ENCODE measurements at regions not wholly inside any gene's neighbourhood (a gene's known extent, or its start where the extent isn't known, plus 50 kb on each side); places are given as distances from the start of the nearest gene placed in this dataset.

DNA sequence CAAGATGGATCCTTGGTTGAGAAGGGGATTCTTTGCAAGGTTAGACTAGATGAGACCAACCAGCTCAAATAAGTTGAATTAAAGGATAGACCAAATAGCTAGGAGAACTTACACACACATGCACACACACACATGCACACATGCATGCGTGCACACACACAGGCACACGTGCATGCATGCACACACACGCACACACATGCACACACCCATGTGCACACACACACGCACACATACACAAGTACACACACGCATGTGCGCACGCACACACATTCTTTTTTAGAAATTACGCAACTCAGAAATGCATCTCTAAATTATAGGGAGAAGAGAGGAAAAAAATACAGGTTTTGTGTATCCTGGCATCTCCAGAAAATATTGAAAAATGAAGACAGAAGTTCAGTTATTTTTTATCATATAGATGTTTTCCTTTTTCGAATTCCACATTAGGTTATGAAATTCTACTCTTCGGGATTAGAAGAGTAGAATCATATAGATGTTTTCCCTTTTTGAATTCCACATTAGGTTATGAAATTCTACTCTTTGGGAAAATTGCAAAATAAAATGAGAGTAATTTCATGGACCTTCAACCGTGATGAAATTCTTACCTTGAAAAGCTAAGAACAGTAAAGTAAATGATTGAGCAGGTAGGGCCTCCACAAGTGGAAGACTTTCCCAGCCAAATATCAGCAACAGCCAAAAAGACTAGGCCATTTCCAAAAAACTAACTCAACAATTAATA, 243.2 kb upstream of the USP25 start:
- TF ChIP-seq, protein P1, sequence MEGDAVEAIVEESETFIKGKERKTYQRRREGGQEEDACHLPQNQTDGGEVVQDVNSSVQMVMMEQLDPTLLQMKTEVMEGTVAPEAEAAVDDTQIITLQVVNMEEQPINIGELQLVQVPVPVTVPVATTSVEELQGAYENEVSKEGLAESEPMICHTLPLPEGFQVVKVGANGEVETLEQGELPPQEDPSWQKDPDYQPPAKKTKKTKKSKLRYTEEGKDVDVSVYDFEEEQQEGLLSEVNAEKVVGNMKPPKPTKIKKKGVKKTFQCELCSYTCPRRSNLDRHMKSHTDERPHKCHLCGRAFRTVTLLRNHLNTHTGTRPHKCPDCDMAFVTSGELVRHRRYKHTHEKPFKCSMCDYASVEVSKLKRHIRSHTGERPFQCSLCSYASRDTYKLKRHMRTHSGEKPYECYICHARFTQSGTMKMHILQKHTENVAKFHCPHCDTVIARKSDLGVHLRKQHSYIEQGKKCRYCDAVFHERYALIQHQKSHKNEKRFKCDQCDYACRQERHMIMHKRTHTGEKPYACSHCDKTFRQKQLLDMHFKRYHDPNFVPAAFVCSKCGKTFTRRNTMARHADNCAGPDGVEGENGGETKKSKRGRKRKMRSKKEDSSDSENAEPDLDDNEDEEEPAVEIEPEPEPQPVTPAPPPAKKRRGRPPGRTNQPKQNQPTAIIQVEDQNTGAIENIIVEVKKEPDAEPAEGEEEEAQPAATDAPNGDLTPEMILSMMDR (IDR thresholded peaks at IDR 0.05): no peak
- no peak for TF ChIP-seq POLR2AphosphoS5 (IDR thresholded peaks at IDR 0.05)

All from breast epithelium (tissue), 3 donors.